ENCODE measurements at regions not wholly inside any gene's neighbourhood (a gene's known extent, or its start where the extent isn't known, plus 50 kb on each side); places are given as distances from the start of the nearest gene placed in this dataset.

GRCh38 chr15:38696790-38697495 is 132.3 kb upstream of the RASGRP1 start:
- Histone ChIP-seq H3K9me3 (replicated peaks; ENCODE audit: insufficient read depth, low read length) (no peaks in the 10 kb centered on the region), H2AFZ (ENCODE audit: low read length) (peak overlapping the region; percentile 86), H3K4me1 (ENCODE audit: low read length) (peaks cover 23% of the 10 kb centered on the region), H3K4me3 (ENCODE audit: low read length) (peak overlapping the region; percentile 13), H3K4me2 (ENCODE audit: low read depth, low read length) (peak overlapping the region; percentile 71), H3K79me2 (ENCODE audit: low read length) (no peaks in the 10 kb centered on the region), H3K27me3 (replicated peaks; ENCODE audit: insufficient read depth, low read length) (no peaks in the 10 kb centered on the region), H3K9ac (ENCODE audit: low read length) (peak overlapping the region; percentile 16; the same call in 1 of the 2 replicates), H3K27ac (ENCODE audit: low read length) (peak overlapping the region; percentile 63), H3K36me3 (replicated peaks; ENCODE audit: insufficient read depth, low read length) (no peaks in the 10 kb centered on the region), H4K20me1 (ENCODE audit: insufficient read depth, low read length) (no peaks in the 10 kb centered on the region), H3F3A (ENCODE audit: insufficient read depth, low read length) (peaks cover 10% of the 10 kb centered on the region), H3K9me2 (replicated peaks; ENCODE audit: insufficient read depth, low read length) (no peaks in the 10 kb centered on the region)
- TF ChIP-seq EZH2 (optimal IDR thresholded peaks at IDR 0.05; ENCODE audit: low read depth, low read length) (no peak), EZH2phosphoT487 (IDR thresholded peaks at IDR 0.05; ENCODE audit: low read length) (no peak), CTCF (IDR thresholded peaks at IDR 0.05; ENCODE audit: low read length) (no peak)
- no peak for DNase-seq

- Histone ChIP-seq H3K36me3 (replicated peaks; ENCODE audit: insufficient read depth, low read length) (no peaks in the 10 kb centered on the region), H3K27ac (ENCODE audit: low read length) (no peak overlapping the region), H3K79me2 (ENCODE audit: low read length) (no peaks in the 10 kb centered on the region), H4K20me1 (ENCODE audit: insufficient read depth, low read length) (no peaks in the 10 kb centered on the region), H3K27me3 (replicated peaks; ENCODE audit: insufficient read depth, low read length) (no peaks in the 10 kb centered on the region), H3K9ac (ENCODE audit: low read length) (no peak overlapping the region), H3K9me2 (replicated peaks; ENCODE audit: insufficient read depth, low read length) (no peaks in the 10 kb centered on the region), H3K9me3 (replicated peaks; ENCODE audit: insufficient read depth, low read length) (no peaks in the 10 kb centered on the region), H3K4me1 (ENCODE audit: low read length) (peaks cover 23% of the 10 kb centered on the region), H2AFZ (ENCODE audit: low read length) (no peak overlapping the region), H3K4me2 (ENCODE audit: low read depth, low read length) (no peak overlapping the region), H3F3A (ENCODE audit: insufficient read depth, low read length) (peaks cover 10% of the 10 kb centered on the region), H3K4me3 (ENCODE audit: low read length) (no peak overlapping the region)
- no peak for TF ChIP-seq EZH2phosphoT487 (IDR thresholded peaks at IDR 0.05; ENCODE audit: low read length)
- no peak for DNase-seq
These were observed 133.6 kb upstream of the RASGRP1 start for GRCh38 chr15:38698254-38698653.

GRCh38 chr15:38699633-38700230 is 135.1 kb upstream of the RASGRP1 start:
- Histone ChIP-seq H3K4me2 (ENCODE audit: low read depth, low read length) (no peak overlapping the region), H3K9me2 (replicated peaks; ENCODE audit: insufficient read depth, low read length) (no peaks in the 10 kb centered on the region), H3K9me3 (replicated peaks; ENCODE audit: insufficient read depth, low read length) (no peaks in the 10 kb centered on the region), H3F3A (ENCODE audit: insufficient read depth, low read length) (peaks cover 10% of the 10 kb centered on the region), H4K20me1 (ENCODE audit: insufficient read depth, low read length) (no peaks in the 10 kb centered on the region), H3K79me2 (ENCODE audit: low read length) (no peaks in the 10 kb centered on the region), H3K27ac (ENCODE audit: low read length) (no peak overlapping the region), H2AFZ (ENCODE audit: low read length) (no peak overlapping the region), H3K9ac (ENCODE audit: low read length) (no peak overlapping the region), H3K27me3 (replicated peaks; ENCODE audit: insufficient read depth, low read length) (no peaks in the 10 kb centered on the region), H3K36me3 (replicated peaks; ENCODE audit: insufficient read depth, low read length) (no peaks in the 10 kb centered on the region), H3K4me3 (ENCODE audit: low read length) (no peak overlapping the region), H3K4me1 (ENCODE audit: low read length) (peaks cover 30% of the 10 kb centered on the region)
- peak; percentile 88 for DNase-seq
- TF ChIP-seq CTCF (IDR thresholded peaks at IDR 0.05; ENCODE audit: low read length) (peak; percentile 95), EZH2 (optimal IDR thresholded peaks at IDR 0.05; ENCODE audit: low read depth, low read length) (no peak)

GRCh38 chr15:38701149-38701548 is 136.5 kb upstream of the RASGRP1 start:
- Histone ChIP-seq H3K9me3 (replicated peaks; ENCODE audit: insufficient read depth, low read length) (no peaks in the 10 kb centered on the region), H3K27me3 (replicated peaks; ENCODE audit: insufficient read depth, low read length) (no peaks in the 10 kb centered on the region), H3K4me3 (ENCODE audit: low read length) (no peak overlapping the region), H3K9me2 (replicated peaks; ENCODE audit: insufficient read depth, low read length) (no peaks in the 10 kb centered on the region), H4K20me1 (ENCODE audit: insufficient read depth, low read length) (no peaks in the 10 kb centered on the region), H3K4me1 (ENCODE audit: low read length) (peaks cover 18% of the 10 kb centered on the region), H3K36me3 (replicated peaks; ENCODE audit: insufficient read depth, low read length) (no peaks in the 10 kb centered on the region), H3K79me2 (ENCODE audit: low read length) (no peaks in the 10 kb centered on the region), H3K4me2 (ENCODE audit: low read depth, low read length) (no peak overlapping the region), H3K27ac (ENCODE audit: low read length) (no peak overlapping the region), H2AFZ (ENCODE audit: low read length) (no peak overlapping the region), H3K9ac (ENCODE audit: low read length) (no peak overlapping the region), H3F3A (ENCODE audit: insufficient read depth, low read length) (peaks cover 4% of the 10 kb centered on the region)
- TF ChIP-seq EZH2phosphoT487 (IDR thresholded peaks at IDR 0.05; ENCODE audit: low read length), result no peak
- no peak for TF ChIP-seq CTCF (IDR thresholded peaks at IDR 0.05; ENCODE audit: low read length)
- TF ChIP-seq EZH2 (optimal IDR thresholded peaks at IDR 0.05; ENCODE audit: low read depth, low read length), result no peak
- no peak for DNase-seq

All from MM.1S (cell line).